HUES64 (cell line): ENCODE measurements at regions not wholly inside any gene's neighbourhood (a gene's known extent, or its start where the extent isn't known, plus 50 kb on each side); places are given as distances from the start of the nearest gene placed in this dataset.

Experiments
- H3K27ac ChIP-seq: 2 replicates; pipeline ENCODE4 v1.7.0; 2013; ENCODE audit warnings: low read depth, low read length, inconsistent platforms
- H3K27me3 ChIP-seq: 2 replicates; pipeline ENCODE4 v1.6.1; 2013; ENCODE audit warnings: mild to moderate bottlenecking, low read length; ENCODE audit not compliant: insufficient read depth
- H3K36me3 ChIP-seq: 2 replicates; pipeline ENCODE4 v1.6.1; 2013; ENCODE audit warnings: mild to moderate bottlenecking, low read length; ENCODE audit not compliant: insufficient read depth
- H3K4me1 ChIP-seq: 2 replicates; pipeline ENCODE4 v1.6.1; 2013; ENCODE audit warnings: mild to moderate bottlenecking, low read length, moderate library complexity; ENCODE audit not compliant: insufficient read depth
- H3K4me3 ChIP-seq: 2 replicates; pipeline ENCODE4 v1.5.1; 2013; ENCODE audit warnings: mild to moderate bottlenecking, low read length, moderate library complexity
- H3K9ac ChIP-seq: 2 replicates; pipeline ENCODE4 v1.6.1; 2013; ENCODE audit warnings: mild to moderate bottlenecking, low read depth, low read length
- H3K9me3 ChIP-seq: 2 replicates; pipeline ENCODE4 v1.6.1; 2013; ENCODE audit warnings: low read depth, low read length; ENCODE audit not compliant: insufficient read depth
- WGBS: fragments of 150-250, 120-280 bp; methylation state at CpG from one replicate; pipeline ENCODE4 v1.1.7; 2013; ENCODE audit warnings: missing lambda C conversion rate; 5-methylcytosine and 5-hydroxymethylcytosine counted together

GRCh38 chr6:23305325-23305943 lies 736.1 kb downstream of the HDGFL1 start:
- H3K27ac ChIP-seq, result no peak overlapping the region
- peaks cover 5% of the 10 kb centered on the region for H3K9me3 ChIP-seq
- no peaks in the 10 kb centered on the region for H3K27me3 ChIP-seq
- no peak overlapping the region for H3K4me3 ChIP-seq
- no peak overlapping the region for H3K9ac ChIP-seq
- H3K4me1 ChIP-seq, result no peaks in the 10 kb centered on the region
- WGBS, result 87% methylated on average over 2 of the region's 2 CpGs
- H3K36me3 ChIP-seq, result no peaks in the 10 kb centered on the region

- H3K4me3 ChIP-seq, result no peak overlapping the region
- H3K9ac ChIP-seq, result no peak overlapping the region
- WGBS, result 98% methylated on average over 1 of the region's 2 CpGs
- no peaks in the 10 kb centered on the region for H3K27me3 ChIP-seq
- H3K36me3 ChIP-seq, result no peaks in the 10 kb centered on the region
- no peaks in the 10 kb centered on the region for H3K4me1 ChIP-seq
- H3K9me3 ChIP-seq, result no peaks in the 10 kb centered on the region
- H3K27ac ChIP-seq, result no peak overlapping the region
Measured at GRCh38 chr6:23306251-23306950, 737.0 kb downstream of the HDGFL1 start.

- Histone ChIP-seq H3K27me3 (no peaks in the 10 kb centered on the region), H3K36me3 (no peaks in the 10 kb centered on the region), H3K27ac (no peak overlapping the region), H3K9ac (no peak overlapping the region), H3K4me1 (no peaks in the 10 kb centered on the region), H3K9me3 (no peaks in the 10 kb centered on the region), H3K4me3 (no peak overlapping the region)
- WGBS, result 63% methylated on average over 2 of the region's 4 CpGs
Measured at GRCh38 chr6:23307516-23307915, 738.1 kb downstream of the HDGFL1 start.

GRCh38 chr6:23308166-23308565 lies 738.8 kb downstream of the HDGFL1 start:
- no peaks in the 10 kb centered on the region for H3K4me1 ChIP-seq
- over 99% methylated on average over 2 of the region's 3 CpGs for WGBS
- H3K27me3 ChIP-seq, result no peaks in the 10 kb centered on the region
- H3K9ac ChIP-seq, result no peak overlapping the region
- H3K36me3 ChIP-seq, result no peaks in the 10 kb centered on the region
- no peaks in the 10 kb centered on the region for H3K9me3 ChIP-seq
- H3K27ac ChIP-seq, result no peak overlapping the region
- no peak overlapping the region for H3K4me3 ChIP-seq

- no peaks in the 10 kb centered on the region for H3K9me3 ChIP-seq
- no peak overlapping the region for H3K4me3 ChIP-seq
- no peaks in the 10 kb centered on the region for H3K36me3 ChIP-seq
- H3K27ac ChIP-seq, result no peak overlapping the region
- no peaks in the 10 kb centered on the region for H3K4me1 ChIP-seq
- no peaks in the 10 kb centered on the region for H3K27me3 ChIP-seq
- whole genome bisulfite sequencing, result 100% methylated on average over 1 of the region's 2 CpGs
- H3K9ac ChIP-seq, result no peak overlapping the region
Measured at GRCh38 chr6:23311211-23311610, 741.8 kb downstream of the HDGFL1 start.

GRCh38 chr6:23316131-23316530 lies 746.8 kb downstream of the HDGFL1 start:
- Histone ChIP-seq H3K36me3 (no peaks in the 10 kb centered on the region), H3K9ac (no peak overlapping the region), H3K4me1 (no peaks in the 10 kb centered on the region)

GRCh38 chr6:23316931-23317330 lies 747.6 kb downstream of the HDGFL1 start:
- Histone ChIP-seq H3K4me1 (no peaks in the 10 kb centered on the region), H3K9ac (no peak overlapping the region), H3K4me3 (no peak overlapping the region), H3K27ac (no peak overlapping the region), H3K9me3 (no peaks in the 10 kb centered on the region), H3K27me3 (no peaks in the 10 kb centered on the region), H3K36me3 (no peaks in the 10 kb centered on the region)
- no CpG with 5 or more reads among the region's 1 CpG for WGBS

More at GRCh38 chr6:23316131-23316530, 746.8 kb downstream of the HDGFL1 start:
- Histone ChIP-seq H3K27me3 (no peaks in the 10 kb centered on the region), H3K9me3 (no peaks in the 10 kb centered on the region), H3K27ac (no peak overlapping the region), H3K4me3 (no peak overlapping the region)
- 95% methylated on average over 1 of the region's 1 CpG for WGBS

GRCh38 chr6:23319582-23319981 lies 750.2 kb downstream of the HDGFL1 start:
- H3K27ac ChIP-seq, result no peak overlapping the region
- no peaks in the 10 kb centered on the region for H3K9me3 ChIP-seq
- no peak overlapping the region for H3K4me3 ChIP-seq
- no peak overlapping the region for H3K9ac ChIP-seq
- H3K4me1 ChIP-seq, result no peaks in the 10 kb centered on the region
- H3K27me3 ChIP-seq, result no peaks in the 10 kb centered on the region
- 89% methylated on average over 3 of the region's 3 CpGs for WGBS
- no peaks in the 10 kb centered on the region for H3K36me3 ChIP-seq

- 94% methylated on average over 2 of the region's 2 CpGs for WGBS
- H3K4me1 ChIP-seq, result no peaks in the 10 kb centered on the region
Measured at GRCh38 chr6:23320471-23321015, 751.2 kb downstream of the HDGFL1 start.

GRCh38 chr6:23323897-23324296 lies 754.5 kb downstream of the HDGFL1 start:
- H3K27ac ChIP-seq, result no peak overlapping the region
- H3K4me3 ChIP-seq, result no peak overlapping the region
- WGBS, result 93% methylated on average over 4 of the region's 4 CpGs
- no peaks in the 10 kb centered on the region for H3K4me1 ChIP-seq
- no peaks in the 10 kb centered on the region for H3K36me3 ChIP-seq
- H3K9ac ChIP-seq, result no peak overlapping the region
- no peaks in the 10 kb centered on the region for H3K9me3 ChIP-seq
- H3K27me3 ChIP-seq, result no peaks in the 10 kb centered on the region

More at GRCh38 chr6:23320471-23321015, 751.2 kb downstream of the HDGFL1 start:
- Histone ChIP-seq H3K27ac (no peak overlapping the region), H3K36me3 (no peaks in the 10 kb centered on the region), H3K27me3 (no peaks in the 10 kb centered on the region), H3K4me3 (no peak overlapping the region), H3K9ac (no peak overlapping the region), H3K9me3 (no peaks in the 10 kb centered on the region)

GRCh38 chr6:23325065-23325464 lies 755.7 kb downstream of the HDGFL1 start:
- H3K9ac ChIP-seq, result no peak overlapping the region
- H3K36me3 ChIP-seq, result no peaks in the 10 kb centered on the region
- no peaks in the 10 kb centered on the region for H3K4me1 ChIP-seq
- H3K27ac ChIP-seq, result no peak overlapping the region
- no peaks in the 10 kb centered on the region for H3K27me3 ChIP-seq
- H3K4me3 ChIP-seq, result no peak overlapping the region
- WGBS, result 97% methylated on average over 3 of the region's 3 CpGs
- no peaks in the 10 kb centered on the region for H3K9me3 ChIP-seq
